ENCODE measurements at regions not wholly inside any gene's neighbourhood (a gene's known extent, or its start where the extent isn't known, plus 50 kb on each side); places are given as distances from the start of the nearest gene placed in this dataset.

DNA sequence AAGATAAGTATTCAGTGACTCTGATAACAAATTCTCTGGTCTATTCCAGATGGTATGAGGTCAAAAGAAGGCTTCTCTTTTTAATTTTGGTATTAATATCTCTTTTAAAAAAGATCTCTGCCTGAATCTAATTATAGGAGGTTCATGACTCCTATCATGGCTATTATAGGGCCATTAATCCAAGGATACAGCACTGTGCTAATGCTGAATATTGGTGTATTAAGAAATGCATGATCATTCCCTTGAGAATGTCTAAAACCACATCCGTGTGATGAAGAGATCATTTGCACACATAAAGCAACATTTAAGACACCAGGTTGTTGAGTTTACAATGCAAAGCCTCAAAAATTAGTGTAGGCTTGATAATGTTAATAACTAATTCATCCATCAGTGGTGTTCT, 160.4 kb upstream of the MON1B start:
- TF ChIP-seq POLR2AphosphoS5 (IDR thresholded peaks at IDR 0.05) (no peak), POLR2A (IDR thresholded peaks at IDR 0.05; ENCODE audit: low read depth) (no peak), EP300 (IDR thresholded peaks at IDR 0.05) (no peak)
- TF ChIP-seq, protein P1, sequence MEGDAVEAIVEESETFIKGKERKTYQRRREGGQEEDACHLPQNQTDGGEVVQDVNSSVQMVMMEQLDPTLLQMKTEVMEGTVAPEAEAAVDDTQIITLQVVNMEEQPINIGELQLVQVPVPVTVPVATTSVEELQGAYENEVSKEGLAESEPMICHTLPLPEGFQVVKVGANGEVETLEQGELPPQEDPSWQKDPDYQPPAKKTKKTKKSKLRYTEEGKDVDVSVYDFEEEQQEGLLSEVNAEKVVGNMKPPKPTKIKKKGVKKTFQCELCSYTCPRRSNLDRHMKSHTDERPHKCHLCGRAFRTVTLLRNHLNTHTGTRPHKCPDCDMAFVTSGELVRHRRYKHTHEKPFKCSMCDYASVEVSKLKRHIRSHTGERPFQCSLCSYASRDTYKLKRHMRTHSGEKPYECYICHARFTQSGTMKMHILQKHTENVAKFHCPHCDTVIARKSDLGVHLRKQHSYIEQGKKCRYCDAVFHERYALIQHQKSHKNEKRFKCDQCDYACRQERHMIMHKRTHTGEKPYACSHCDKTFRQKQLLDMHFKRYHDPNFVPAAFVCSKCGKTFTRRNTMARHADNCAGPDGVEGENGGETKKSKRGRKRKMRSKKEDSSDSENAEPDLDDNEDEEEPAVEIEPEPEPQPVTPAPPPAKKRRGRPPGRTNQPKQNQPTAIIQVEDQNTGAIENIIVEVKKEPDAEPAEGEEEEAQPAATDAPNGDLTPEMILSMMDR (IDR thresholded peaks at IDR 0.05), result no peak
